NCI-H748 (cell line): ENCODE measurements at regions not wholly inside any gene's neighbourhood (a gene's known extent, or its start where the extent isn't known, plus 50 kb on each side); places are given as distances from the start of the nearest gene placed in this dataset.
"Not testable (repeated sequence)": the region's sequence is repeated elsewhere in the genome, so short reads cannot be mapped to it uniquely, and the experiment has no call there.

ENCODE experiments used
- DNase-seq: peaks from one replicate; lab custom pipeline; 2025; ENCODE audit not compliant: unreplicated experiment; lab: John Stamatoyannopoulos, UW

DNA sequence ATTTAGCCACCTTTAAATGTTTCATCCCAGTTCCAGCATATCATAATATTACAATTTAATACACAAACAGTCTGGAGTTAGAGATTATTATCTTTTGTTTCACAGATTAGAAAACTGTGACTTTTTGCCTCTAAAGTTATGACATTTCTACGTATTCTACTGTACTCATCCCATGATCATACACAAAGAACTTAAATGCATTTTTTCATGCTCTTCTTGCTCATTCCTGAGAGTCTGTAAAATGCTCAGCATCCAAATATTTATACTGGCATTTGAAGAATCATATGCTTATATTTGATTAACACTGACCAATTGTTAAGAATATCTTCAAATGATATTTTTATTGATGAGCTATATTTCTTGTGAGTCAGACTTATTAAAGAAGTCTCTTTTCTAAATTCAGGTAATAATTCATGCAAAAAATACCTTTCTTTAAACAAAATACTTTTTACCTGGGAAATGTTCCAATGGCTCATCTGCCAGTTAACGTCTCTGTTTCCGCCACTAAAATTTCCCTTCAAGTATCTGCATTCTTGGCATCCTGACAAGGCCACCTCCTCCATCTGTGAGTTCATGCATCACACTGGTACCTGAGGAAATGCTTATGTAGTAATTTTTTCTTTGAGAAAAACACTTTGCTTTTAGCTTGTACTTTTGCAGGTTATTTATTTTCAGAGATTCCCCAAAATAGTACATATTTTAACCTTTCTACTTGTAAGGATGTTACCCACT is 139.6 kb upstream of the RASA1 start:
- DNase-seq: no peak

DNA sequence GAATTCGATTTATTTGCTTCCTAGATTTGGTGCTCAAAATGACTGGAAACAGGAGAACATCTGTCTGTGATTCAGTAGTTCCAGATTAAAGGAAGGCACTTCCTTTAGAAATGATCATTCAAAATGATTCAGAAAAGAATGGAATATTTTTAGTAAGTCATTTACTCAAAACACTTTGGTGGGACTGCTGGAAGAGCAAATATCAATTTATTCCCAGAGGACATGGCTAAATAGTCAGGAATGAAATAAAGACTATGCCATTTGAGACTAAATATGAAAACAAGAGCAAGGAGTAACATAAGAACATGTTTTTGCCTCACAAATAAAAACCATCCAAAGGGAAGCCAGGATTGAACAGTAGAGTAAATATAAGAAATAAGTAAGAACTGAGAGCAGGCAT is 138.6 kb upstream of the RASA1 start:
- no peak for DNase-seq

DNA sequence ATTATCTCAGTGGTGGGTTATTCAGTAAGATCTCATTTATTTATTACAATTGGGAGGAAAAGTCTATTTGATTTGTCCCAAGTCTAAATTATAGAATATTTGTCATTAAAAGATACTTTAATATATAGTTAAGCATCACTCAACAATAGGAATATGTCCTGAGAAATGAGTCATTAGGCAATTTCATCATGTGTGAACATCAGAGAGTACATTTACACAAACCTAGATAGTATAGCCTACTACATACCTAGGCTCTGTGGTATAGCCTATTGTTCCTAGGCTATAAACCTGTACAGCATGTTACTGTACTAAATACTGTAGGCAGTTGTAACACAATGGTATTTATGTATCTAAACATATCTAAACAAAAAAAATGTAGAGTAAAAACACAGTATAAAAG is 135.0 kb upstream of the RASA1 start:
- DNase-seq: no peak

DNA sequence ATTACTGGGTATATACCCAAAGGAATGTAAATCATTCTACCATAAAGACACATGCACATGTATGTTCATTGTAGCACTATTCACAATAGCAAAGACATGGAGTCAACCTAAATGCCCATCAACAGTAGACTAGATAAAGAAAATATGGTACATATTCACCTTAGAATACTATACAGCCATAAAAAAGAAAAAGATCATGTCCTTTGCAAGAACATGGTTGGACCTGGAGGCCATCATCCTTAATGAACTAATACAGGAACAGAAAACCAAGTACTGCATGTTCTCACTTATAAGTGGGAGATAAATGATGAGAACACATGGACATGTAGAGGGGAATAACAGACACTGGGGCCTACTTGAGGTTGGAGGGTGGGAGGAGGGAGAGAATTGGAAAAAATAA is 133.2 kb upstream of the RASA1 start:
- DNase-seq: not testable (repeated sequence)

DNA sequence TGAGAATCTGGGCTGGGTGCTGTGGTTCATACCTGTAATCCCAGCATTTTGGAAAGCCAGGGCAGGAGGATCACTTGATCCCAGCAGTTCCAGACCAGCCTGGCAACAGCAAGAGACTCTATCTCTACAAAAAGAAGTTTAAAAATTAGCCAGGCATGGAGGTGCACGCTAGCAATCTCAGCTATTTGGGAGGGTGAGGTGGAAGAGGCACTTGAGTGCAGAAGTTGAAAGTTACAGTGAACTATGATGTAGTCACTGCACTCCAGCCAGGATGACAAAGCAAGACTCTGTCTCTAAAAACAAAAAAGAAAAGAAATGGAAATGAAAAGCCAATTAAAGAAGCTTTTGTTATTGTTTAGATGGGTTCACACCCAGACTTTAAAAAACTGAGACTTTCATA is 131.6 kb upstream of the RASA1 start:
- DNase-seq: no peak

DNA sequence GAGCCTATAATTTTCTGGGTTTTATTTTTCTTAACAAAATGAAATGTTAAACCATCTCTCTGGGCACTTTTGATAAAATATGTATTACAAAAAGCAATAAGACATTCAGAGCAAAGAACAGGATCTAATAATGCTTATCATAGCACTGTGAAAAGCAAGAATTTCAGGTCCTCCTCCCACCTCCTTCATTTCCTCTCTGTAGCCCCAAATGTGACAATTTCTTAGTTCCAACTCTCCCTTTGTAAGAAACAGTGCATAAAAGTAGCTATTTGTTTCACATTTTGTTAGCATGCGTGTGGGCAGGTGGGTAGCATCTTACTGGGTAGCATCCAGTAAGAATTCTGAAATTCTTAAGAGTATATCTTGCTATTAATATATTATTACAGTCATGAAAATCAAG is 130.9 kb upstream of the RASA1 start:
- DNase-seq: no peak

DNA sequence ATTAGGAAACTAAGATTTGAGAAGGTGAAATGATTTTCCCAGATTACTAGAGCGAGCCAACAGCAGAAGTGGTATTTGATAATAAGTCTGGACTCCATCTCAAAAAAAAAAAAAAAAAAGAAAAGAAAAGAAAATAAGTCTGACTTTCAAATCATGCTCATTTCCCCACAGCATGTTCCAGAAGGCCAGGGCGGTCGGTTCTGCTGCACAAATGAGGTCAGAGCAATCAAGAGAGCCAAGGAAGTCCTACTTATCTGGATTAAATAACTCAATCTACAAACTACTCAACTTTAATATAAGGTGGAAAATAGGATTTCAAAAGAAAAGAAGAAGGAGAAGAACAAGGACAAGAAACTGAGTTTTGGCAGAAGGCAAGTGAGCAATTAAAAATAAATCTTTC is 130.4 kb upstream of the RASA1 start:
- no peak for DNase-seq

DNA sequence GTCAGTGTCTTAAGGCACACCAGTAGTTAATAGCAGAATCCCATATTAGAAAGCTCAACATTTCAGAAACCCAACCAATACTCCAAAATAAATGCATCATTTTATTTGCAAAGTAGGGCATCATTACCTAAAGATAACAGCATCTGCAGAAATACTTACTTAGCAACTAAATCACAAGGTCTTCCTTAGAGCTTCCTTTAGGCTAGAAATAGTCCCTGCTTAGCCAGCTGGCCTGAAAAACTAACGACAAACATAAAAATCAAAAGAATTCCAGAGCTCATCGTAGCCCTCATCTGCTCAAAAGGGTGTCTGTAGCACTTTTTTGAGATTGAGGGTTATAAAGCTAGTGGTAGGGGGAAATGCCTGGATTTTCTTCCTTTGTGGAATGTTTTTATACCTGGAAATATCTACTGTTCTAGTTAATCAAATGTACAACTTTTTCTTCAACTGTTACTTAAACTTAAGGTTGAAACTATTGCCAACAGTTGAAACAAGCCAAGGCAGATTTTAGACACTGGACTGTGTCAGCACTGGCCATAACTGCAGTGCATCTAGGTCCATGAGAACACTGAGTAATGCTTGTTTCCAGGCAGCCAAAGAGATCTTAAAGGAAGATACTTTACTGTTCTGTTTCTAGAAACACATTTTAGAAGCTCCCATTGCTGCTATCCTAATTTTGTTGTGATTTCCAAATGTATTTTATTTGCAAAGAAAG is 129.4 kb upstream of the RASA1 start:
- DNase-seq: no peak

DNA sequence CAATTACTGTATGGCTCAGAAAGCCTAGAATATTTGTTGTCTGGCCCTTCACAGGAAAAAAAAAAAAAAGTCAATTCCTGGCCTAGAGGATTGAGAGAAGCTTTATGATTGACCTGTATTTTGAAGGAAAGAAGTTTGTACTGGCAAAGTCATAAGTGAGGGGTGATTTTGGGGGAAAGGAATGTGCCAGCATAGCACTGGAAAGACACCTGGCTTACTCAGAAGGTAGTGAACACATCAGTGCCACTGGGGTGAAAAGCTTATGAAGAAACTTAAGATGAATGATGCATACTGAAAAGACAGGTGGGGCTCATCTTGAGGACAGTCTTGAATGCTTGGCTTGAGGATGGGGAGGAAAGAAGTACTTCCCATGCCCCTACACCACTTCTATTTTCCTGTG is 127.9 kb upstream of the RASA1 start:
- no peak for DNase-seq

DNA sequence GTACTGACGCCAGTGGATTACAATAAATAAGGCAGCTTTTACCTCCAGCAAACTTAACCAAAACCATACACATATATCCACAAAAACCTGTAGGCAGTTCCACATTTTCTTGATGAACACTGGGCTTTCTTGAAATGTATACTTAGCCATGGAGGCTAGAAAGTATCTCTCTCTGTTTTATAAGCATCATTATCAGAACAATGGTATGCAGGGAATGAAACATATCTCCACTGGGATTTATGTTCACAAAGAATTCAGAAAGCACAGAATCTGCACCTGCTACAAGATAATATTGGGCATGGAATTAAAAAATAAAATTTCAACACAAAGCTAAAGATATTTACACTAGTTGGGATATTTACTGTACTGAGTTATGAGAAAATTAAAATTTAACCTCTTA is 126.1 kb upstream of the RASA1 start:
- no peak for DNase-seq

DNA sequence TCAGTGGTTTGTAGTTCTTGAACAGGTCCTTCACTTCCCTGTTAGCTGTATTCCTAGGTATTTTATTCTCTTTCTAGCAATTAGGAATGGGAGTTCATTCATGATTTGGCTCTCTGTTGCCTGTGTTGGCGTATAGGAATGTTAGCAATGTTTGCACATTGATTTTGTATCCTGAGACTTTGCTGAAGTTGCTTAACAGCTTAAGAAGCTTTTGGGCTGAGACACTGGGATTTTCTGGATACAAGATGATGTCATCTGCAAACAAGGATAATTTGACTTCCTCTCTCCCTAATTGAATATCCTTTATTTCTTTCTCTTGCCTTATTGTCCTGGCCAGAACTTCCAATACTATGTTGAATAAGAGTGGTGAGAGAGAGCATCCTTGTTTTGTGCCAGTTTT is 121.8 kb upstream of the RASA1 start:
- not testable (repeated sequence) for DNase-seq

DNA sequence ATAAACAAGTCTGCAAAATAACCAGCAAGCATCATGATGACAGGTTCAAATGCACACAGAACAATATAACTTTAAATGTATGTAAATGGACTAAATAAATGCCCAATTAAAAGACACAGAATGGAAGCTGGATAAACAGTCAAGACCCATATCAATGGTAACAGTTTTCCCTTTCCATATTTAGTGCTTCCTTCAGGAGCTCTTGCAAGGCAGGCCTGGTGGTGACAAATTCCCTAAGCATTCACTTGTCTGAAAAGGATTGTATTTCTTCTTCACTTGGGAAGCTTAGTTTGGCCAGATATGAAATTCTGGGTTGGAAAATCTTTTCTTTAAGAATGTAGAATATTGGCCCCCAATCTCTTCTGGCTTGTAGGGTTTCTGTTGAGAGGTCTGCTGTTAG is 120.2 kb upstream of the RASA1 start:
- no peak for DNase-seq

DNA sequence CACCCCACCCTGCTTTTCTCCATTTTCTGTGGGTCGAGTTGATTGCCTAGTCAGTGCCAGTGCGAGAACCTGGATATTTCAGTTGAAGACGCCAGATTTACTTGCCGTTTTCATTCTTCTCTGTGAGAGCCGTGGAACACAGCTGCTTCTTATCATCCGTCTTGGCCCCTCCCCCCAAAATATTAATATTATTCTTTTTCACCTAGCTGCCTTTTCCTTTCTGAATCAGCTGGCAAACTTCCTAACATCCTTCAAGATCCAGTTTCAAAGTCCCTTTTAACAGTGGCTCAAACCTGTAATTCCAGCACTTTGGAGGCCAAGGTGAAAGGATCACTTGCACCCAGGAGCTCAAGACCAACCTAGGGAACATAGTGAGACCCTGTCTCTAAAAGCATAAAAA is 117.1 kb upstream of the RASA1 start:
- no peak for DNase-seq

DNA sequence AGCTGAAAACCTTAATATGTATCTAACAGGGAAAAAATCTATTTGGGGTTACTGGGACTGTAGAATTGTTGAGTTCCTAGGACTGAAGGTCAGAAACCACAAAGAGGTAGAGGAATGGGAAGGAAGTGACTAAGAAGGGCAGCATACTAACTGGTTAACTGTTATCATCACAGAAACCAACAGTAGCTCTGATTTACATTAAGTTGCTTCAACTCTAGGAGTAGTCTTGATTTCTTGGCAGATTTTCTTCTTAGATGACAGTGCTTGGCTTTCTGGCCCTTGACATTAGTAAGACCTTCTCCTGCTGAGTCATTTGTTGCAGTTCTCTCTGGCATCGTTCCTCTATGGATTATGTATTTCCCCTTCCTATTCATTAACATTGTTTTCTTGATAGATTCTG is 116.1 kb upstream of the RASA1 start:
- DNase-seq: no peak

DNA sequence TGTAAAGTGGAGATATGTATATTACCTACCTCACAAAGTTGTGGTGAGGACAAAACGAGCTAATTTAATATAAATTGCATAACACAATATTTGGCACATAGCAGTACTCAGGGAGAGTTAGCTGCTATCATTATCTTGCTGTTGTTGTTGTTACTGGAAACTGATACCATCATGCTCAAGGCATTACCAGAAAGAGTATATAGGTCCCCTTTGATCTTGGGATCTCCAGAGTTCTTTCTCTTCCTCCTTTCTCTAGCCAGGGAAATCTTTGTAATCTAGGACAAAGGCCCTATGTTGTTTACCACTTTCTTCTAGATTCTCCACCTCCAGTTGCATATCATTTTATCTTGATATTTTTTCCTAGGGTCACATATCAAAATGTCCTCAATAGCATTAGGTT is 114.8 kb upstream of the RASA1 start:
- DNase-seq: no peak

DNA sequence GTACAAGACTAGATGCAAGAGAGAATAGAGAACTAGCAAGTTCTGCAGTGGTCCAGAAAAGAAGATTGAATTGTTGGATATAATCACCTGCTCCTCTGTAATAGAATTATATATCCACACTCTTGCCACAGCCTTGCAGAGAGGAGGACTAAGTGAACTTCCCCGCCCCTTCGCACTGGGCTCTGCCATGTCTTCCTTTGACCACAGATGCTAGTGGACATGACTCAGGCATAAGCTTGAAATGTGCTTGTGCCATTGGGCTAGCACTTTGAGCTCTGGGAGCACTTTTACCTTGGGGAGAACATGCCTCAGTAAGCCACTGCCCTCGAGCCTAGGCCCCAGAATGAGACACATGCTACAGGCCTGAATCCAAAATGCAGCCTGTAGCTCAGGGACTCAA is 113.5 kb upstream of the RASA1 start:
- no peak for DNase-seq

DNA sequence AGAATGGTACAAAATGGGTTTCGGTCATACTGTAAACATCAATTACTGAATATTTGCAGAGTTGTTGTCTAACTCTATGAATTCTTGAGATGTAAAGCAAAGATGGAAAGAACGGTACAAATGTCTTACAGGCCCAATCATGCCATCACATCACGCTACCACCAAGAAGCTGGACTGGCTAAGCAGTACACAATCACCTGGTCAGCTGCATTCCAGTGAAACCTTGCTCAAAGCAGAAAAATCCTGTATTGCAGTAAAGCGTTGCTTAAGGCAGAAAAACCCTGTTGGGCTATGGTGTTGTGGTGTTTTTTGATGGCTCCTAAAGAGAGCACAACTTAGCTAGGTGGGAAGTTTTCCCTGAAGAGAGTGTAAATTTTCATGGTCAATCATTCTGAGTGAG is 112.6 kb upstream of the RASA1 start:
- DNase-seq: no peak

DNA sequence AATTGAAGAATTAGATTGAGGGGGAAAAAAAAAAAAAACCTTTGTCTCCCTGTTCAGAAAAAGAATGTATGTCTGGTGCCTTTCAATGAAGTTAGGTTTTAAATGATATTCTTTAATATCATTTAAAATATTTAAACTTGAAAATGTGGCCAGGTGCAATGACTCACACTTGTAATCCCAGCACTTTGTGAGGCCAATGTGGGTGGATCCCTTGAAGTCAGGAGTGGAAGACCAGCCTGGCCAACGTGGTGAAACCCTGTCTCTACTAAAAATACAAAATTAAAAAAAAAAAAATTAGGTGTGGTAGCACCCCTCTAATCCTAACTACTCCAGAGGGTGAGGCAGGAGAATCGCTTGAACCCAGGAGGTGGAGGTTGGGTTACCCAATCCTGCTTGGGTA is 111.1 kb upstream of the RASA1 start:
- no peak for DNase-seq

DNA sequence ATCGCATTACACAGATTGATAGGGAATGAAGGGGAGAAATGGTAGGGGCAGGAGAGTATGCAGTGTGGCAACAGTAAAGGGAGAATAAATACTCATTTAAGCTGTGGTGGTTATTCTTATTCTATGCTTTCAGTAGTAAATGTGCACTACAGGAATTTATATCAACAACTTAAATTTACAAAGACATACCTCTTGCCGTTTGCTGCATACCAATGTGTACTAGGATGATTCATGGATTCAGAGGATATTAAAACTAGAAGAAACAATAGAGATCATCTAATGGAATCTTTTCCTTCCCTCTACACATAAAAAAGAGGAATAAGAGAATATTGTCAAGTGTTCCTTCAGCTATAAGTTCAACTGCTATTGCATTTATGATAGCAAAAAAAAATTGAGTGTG is 103.3 kb upstream of the RASA1 start:
- no peak for DNase-seq

DNA sequence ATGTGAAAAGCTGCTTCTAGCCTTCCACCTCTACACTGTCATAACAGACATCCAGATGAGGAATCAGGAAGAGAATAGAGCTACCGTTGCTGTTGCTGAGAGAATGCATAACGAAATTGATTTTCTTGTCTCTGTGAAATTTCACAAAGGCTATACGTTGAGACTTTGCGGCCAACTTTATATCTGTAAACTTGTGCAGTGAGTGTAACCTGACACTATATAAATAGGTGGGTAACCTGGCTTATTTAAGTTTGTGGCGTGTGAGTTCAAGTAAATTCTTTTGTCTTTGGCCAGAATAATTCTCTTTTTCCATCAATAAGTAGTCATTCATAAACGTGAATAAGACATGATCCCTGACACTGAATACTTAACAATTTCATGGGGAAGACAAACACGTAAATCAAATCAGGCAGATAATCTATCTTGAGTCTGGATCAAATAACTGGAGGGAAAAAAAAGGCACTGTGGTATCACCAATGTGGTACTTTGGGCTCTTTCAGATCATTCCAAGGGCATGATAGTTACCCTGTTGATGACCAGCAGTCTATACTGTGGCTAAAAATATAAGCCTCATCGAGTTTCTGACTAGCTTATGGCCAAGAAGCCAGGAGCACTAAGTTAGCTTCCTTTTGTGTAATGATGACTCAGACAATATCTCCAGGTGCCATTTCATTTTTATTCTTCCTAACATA is 98.2 kb upstream of the RASA1 start:
- DNase-seq: peak; percentile 31

DNA sequence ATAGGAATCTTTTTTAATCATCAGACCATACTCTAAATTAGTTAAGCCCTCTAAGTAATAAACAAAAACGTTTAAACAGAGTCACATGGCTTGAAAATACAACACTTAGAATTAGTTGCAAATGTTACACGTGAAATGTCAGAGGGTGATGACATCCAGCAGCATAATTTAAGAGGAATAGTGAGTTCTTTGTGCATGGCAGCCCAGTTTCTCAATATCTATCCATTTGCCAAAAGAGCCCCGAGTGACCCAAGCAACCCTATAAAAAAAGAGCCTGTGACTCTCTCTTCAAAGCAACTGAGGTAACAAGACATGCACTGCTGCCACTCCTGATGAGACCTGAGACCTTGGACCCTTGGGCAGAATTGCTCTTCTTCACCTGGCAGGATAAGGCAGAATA is 96.9 kb upstream of the RASA1 start:
- no peak for DNase-seq

DNA sequence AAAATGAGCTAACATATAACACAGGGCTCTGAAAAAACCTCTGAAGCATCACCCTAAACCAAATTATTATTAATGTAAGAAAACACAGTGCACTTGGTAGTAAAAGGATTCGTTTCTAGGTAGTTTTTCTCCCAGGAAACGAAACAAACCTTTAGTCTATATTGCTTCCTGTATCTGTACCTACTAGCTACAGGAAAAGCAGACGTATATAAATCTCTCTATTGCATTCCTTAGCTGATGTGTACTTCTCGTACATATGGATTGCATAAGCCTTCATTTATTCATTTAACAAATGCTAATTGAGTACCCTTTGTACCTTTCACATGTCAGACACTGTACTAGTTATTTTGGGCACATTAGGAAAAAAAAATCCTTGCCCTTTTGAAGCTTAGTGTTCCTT is 85.0 kb upstream of the RASA1 start:
- DNase-seq: no peak
